ENCODE measurements at regions not wholly inside any gene's neighbourhood (a gene's known extent, or its start where the extent isn't known, plus 50 kb on each side); places are given as distances from the start of the nearest gene placed in this dataset.
A peak's percentile ranks its signal among the peaks of the same experiment; 100 is the strongest.

DNA sequence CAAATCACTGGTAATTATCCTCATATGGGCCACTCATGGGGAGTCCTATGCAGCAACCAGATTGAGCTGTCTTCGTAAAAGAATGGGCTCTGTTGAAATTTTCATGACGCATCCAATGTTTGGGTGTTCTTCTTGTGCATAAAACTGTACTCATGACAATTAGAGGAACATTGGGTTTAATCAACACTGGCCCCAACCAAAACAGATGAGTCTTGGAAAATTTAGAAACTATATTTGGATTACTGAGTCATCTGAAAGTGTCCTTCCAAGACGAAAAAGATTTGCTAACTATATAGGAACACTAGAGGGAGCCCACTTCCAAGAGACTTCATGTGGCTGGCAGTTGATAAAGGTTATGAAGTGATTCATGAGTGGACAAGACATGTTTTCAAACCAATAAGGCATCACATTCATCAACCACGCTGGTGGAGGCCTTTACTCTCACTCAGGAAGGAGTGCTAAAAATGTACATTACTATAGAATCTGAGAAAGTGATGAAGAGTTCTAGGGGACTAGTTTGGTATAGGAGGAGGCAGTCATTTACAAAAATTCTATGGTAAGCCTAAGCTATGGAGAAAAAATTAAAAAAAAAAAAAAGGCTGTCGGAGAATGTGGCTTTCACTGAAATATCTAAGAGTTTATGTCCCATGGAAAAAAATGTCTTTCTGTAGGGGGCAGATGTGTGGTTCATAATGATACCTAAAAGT is 313.5 kb downstream of the PRDM9 start:
- TF ChIP-seq, protein P1, sequence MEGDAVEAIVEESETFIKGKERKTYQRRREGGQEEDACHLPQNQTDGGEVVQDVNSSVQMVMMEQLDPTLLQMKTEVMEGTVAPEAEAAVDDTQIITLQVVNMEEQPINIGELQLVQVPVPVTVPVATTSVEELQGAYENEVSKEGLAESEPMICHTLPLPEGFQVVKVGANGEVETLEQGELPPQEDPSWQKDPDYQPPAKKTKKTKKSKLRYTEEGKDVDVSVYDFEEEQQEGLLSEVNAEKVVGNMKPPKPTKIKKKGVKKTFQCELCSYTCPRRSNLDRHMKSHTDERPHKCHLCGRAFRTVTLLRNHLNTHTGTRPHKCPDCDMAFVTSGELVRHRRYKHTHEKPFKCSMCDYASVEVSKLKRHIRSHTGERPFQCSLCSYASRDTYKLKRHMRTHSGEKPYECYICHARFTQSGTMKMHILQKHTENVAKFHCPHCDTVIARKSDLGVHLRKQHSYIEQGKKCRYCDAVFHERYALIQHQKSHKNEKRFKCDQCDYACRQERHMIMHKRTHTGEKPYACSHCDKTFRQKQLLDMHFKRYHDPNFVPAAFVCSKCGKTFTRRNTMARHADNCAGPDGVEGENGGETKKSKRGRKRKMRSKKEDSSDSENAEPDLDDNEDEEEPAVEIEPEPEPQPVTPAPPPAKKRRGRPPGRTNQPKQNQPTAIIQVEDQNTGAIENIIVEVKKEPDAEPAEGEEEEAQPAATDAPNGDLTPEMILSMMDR (conservative IDR thresholded peaks at IDR 0.05 in 1 of 2, IDR thresholded peaks at IDR 0.05 in 1 of 2; ENCODE audit: low read depth in 1 of 2, low read length in 2 of 2), result peak in 1 of 2 donors; percentile 43
- TF ChIP-seq EZH2 (IDR thresholded peaks at IDR 0.05; ENCODE audit: low read length, missing control alignments), result no peak

Measured in fibroblast of lung (primary cell).